Peyer's patch (tissue), 4 donors: ENCODE measurements at regions not wholly inside any gene's neighbourhood (a gene's known extent, or its start where the extent isn't known, plus 50 kb on each side); places are given as distances from the start of the nearest gene placed in this dataset.

Source experiments
- DNase-seq, 3 donors: peaks; one replicate each; pipeline ENCODE4 v3.0.0-alpha.2; 2017 to 2019
- H3K27ac ChIP-seq, 4 donors: fragments of 200-600 bp; sonication (generic); one replicate each; pipeline ENCODE4 v1.5.1; 2016 to 2019
- H3K27me3 ChIP-seq, 2 donors: fragments of 200-600 bp; sonication (generic); one replicate each; pipeline ENCODE4 v1.5.1; 2019
- H3K36me3 ChIP-seq, 3 donors: fragments of 200-600 bp; sonication (generic); one replicate each; pipeline ENCODE4 v1.5.1; 2016 to 2019
- H3K4me1 ChIP-seq, 4 donors: fragments of 200-600 bp; sonication (generic); one replicate each; pipeline ENCODE4 v1.5.1; 2016 to 2019
- H3K4me3 ChIP-seq, 4 donors: fragments of 200-600 bp; sonication (generic); 1 replicate in 3 of 4; 2 replicates in 1 of 4; pipeline ENCODE4 v1.5.1; 2016 to 2019; ENCODE audit warnings: mild to moderate bottlenecking in 1 of 4
- H3K9me3 ChIP-seq, 4 donors: fragments of 200-600 bp; sonication (generic); one replicate each; pipeline ENCODE4 v1.5.1; 2016 to 2019; ENCODE audit warnings: mild to moderate bottlenecking in 1 of 4
- POLR2A ChIP-seq, 2 donors: fragments of 450-650 bp; IDR thresholded peaks; one replicate each; pipeline ENCODE4 v1.5.1; 2017; ENCODE audit warnings: antibody characterized with exemption in 2 of 2, mild to moderate bottlenecking in 2 of 2, moderate library complexity in 2 of 2
- TF ChIP-seq, protein P1 (sequence below), 6 experiments: fragments of 450-650 bp in 4 of 6; fragments of 200-600 bp in 2 of 6; sonication (generic) in 1 of 6; IDR thresholded peaks; one replicate each; pipeline ENCODE4 v1.5.1; 2017 to 2019; ENCODE audit warnings: antibody characterized with exemption in 6 of 6, mild to moderate bottlenecking in 3 of 6, moderate library complexity in 1 of 6

DNA sequence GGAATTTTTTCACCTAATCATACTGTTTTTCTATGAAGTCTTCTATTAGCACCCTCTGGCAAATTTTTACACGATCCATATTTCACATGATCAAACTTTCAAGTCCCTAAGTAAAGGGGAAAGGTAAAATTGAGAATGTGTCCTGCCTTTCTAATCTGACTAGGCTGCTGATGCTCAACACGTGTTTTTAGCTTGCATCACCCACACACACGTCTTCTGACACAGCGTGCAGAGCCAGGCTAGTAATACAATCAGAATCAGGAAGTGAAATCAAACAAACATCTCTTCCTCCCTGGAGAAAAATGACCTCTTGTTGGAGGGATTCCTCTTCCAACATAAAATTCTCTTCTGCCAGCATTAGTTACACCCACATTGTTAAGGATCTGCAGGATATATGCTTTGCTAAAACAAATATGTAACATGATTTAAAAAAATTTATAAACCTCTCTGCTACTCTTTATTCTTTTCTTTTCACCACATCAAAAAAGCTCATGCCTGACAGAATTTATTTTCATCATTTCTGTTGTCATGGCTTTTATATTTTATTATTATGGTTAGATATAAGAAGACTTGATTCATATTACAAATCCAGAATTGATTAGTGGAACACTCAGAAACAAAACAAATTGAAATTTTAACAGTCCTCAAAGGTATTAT lies 122.4 kb downstream of the RAP2B start:
- H3K27ac ChIP-seq: no peak overlapping the region
- no peak for TF ChIP-seq POLR2A (IDR thresholded peaks at IDR 0.05)
- TF ChIP-seq, protein P1, sequence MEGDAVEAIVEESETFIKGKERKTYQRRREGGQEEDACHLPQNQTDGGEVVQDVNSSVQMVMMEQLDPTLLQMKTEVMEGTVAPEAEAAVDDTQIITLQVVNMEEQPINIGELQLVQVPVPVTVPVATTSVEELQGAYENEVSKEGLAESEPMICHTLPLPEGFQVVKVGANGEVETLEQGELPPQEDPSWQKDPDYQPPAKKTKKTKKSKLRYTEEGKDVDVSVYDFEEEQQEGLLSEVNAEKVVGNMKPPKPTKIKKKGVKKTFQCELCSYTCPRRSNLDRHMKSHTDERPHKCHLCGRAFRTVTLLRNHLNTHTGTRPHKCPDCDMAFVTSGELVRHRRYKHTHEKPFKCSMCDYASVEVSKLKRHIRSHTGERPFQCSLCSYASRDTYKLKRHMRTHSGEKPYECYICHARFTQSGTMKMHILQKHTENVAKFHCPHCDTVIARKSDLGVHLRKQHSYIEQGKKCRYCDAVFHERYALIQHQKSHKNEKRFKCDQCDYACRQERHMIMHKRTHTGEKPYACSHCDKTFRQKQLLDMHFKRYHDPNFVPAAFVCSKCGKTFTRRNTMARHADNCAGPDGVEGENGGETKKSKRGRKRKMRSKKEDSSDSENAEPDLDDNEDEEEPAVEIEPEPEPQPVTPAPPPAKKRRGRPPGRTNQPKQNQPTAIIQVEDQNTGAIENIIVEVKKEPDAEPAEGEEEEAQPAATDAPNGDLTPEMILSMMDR (IDR thresholded peaks at IDR 0.05): no peak
- no peaks in the 10 kb centered on the region for H3K36me3 ChIP-seq
- H3K9me3 ChIP-seq: no peaks in the 10 kb centered on the region
- DNase-seq: peak in 1 of 3 donors; percentile 66
- H3K4me3 ChIP-seq: no peak overlapping the region
- H3K4me1 ChIP-seq: no peaks in the 10 kb centered on the region
- no peaks in the 10 kb centered on the region for H3K27me3 ChIP-seq

DNA sequence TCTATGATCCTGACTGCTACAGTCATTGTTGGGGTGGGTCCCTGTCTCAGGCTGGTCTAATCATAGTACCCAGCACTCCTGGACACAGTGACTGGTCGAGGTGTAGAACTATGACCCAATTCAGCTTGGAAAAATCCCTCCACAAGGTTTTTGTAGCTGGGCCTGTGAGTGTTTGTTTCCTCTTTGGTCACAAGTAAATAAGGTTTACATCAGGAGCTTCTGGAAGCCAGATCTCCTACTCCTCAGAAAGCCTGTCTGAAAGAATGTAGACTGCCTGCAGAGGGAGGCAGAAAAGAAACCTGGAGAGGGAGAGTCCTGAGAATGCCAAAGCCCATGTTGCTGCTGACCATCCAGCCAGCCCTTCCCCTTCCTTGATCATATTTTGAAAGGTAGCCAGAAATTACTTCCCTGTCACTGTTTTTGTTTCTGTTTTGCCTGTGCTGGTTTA lies 123.2 kb downstream of the RAP2B start:
- Histone ChIP-seq H3K4me3 (no peak overlapping the region), H3K27me3 (no peaks in the 10 kb centered on the region), H3K4me1 (no peaks in the 10 kb centered on the region), H3K27ac (peak overlapping the region in 2 of 4 donors; percentile 15), H3K36me3 (no peaks in the 10 kb centered on the region), H3K9me3 (no peaks in the 10 kb centered on the region)
- no peak for TF ChIP-seq POLR2A (IDR thresholded peaks at IDR 0.05)
- TF ChIP-seq, protein P1 (IDR thresholded peaks at IDR 0.05): no peak
- DNase-seq: no peak

DNA sequence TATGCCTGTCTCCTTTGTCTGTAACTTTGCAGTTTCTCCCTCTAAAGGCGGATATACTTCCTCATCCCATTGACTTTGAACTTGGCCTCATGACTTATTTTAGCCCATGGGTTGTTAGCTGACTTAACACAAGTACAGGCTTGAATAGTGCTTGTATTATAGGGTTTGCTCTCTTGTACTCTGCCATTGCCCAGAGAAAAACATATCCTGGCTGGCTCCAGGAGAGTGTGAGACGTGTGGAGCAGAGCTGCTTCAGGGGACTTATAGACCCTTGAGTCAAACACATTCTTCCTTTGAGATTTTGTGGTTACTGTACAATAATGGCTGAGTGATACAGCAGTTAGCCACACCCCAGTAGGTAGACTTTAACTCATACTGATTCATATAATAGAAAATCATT lies 124.0 kb downstream of the RAP2B start:
- TF ChIP-seq, protein P1 (IDR thresholded peaks at IDR 0.05): no peak
- H3K4me3 ChIP-seq: no peak overlapping the region
- H3K27me3 ChIP-seq: no peaks in the 10 kb centered on the region
- no peaks in the 10 kb centered on the region for H3K36me3 ChIP-seq
- no peaks in the 10 kb centered on the region for H3K9me3 ChIP-seq
- no peaks in the 10 kb centered on the region for H3K4me1 ChIP-seq
- DNase-seq: no peak
- no peak overlapping the region for H3K27ac ChIP-seq

DNA sequence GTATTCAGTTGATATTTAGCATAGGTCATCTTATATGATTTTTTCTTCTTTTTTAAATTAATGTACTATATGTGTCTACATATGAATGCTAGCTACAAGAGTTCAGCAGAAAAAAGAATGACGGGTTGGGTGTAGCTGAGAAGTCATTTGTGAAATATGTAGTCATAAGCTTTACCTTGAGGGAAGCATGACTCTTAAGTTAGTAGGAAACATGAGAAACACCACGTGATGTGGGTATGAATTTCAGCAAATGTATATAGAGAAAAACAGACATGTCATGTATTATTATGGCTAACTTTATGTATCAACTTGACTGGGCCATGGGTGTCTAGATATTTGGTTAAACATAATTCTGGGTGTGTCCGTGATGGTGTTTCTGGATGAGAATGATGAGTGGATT lies 125.0 kb downstream of the RAP2B start:
- no peaks in the 10 kb centered on the region for H3K36me3 ChIP-seq
- H3K4me1 ChIP-seq: no peaks in the 10 kb centered on the region
- H3K27me3 ChIP-seq: no peaks in the 10 kb centered on the region
- no peak for DNase-seq
- no peaks in the 10 kb centered on the region for H3K9me3 ChIP-seq
- H3K27ac ChIP-seq: no peak overlapping the region
- TF ChIP-seq, protein P1 (IDR thresholded peaks at IDR 0.05): no peak
- TF ChIP-seq POLR2A (IDR thresholded peaks at IDR 0.05): no peak
- H3K4me3 ChIP-seq: no peak overlapping the region

DNA sequence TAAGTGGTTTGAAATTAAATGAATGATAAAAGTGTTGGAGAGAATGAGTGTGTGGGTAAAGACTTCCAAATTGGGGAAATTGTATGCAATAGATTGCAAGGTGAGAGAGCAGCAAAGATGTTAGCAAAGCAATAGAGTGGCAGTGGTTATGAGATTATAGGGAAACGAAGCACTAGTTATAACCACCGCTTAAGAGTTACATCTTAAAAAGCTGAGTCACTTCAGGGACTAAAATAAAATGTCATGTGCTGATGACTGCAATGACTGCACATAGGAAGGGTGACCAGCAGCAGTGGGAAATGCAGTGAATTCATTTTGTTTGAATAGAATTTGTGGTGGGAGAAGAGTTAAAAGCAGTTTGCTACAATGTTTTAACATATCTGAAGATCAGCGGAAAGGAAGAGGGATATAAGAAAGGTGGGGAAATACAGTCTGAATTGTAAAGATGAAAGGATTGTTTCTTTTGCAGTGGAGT lies 127.3 kb downstream of the RAP2B start:
- H3K4me3 ChIP-seq: no peak overlapping the region
- no peaks in the 10 kb centered on the region for H3K27me3 ChIP-seq
- DNase-seq: no peak
- no peaks in the 10 kb centered on the region for H3K9me3 ChIP-seq
- H3K27ac ChIP-seq: no peak overlapping the region
- TF ChIP-seq, protein P1 (IDR thresholded peaks at IDR 0.05): no peak
- no peak for TF ChIP-seq POLR2A (IDR thresholded peaks at IDR 0.05)
- H3K36me3 ChIP-seq: no peaks in the 10 kb centered on the region
- H3K4me1 ChIP-seq: no peaks in the 10 kb centered on the region
